ENCODE measurements at regions not wholly inside any gene's neighbourhood (a gene's known extent, or its start where the extent isn't known, plus 50 kb on each side); places are given as distances from the start of the nearest gene placed in this dataset.

DNA sequence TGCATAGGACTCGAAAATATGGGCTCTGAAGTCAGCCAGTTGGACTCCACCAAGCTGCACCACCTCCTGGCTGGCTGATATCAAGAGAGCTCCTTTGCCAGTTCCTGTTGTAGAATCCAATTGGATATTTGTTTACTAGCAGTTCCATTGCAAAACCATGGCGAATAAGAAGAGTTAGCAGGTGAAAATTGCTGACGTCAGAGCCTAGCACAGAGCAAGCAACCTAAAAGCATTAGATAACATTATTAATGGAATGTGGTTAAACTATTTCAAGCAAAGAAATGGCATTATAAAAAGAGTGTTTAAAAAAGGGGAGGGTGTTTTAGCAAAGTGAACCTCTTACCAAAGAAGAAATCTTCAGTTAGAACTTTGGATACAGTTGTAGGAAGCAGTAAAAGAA, 1816.3 kb upstream of the TENM3 start:
- H3K9me3 ChIP-seq (ENCODE audit: severe bottlenecking) = no peaks in the 10 kb centered on the region
- no peak overlapping the region for H3K27ac ChIP-seq (ENCODE audit: poor library complexity, severe bottlenecking)
- DNase-seq (ENCODE audit: low spot score) (no peak), ATAC-seq (ENCODE audit: low read depth) (no peak)
- no peak overlapping the region for H3K4me3 ChIP-seq (ENCODE audit: severe bottlenecking)
- H3K4me1 ChIP-seq (ENCODE audit: insufficient read depth, poor library complexity, severe bottlenecking) = no peaks in the 10 kb centered on the region
- TF ChIP-seq CTCF (IDR thresholded peaks at IDR 0.05; ENCODE audit: poor library complexity, severe bottlenecking) = no peak
- no peaks in the 10 kb centered on the region for H3K36me3 ChIP-seq (ENCODE audit: low read depth)
- no peaks in the 10 kb centered on the region for H3K27me3 ChIP-seq (ENCODE audit: insufficient read depth, poor library complexity, severe bottlenecking)

DNA sequence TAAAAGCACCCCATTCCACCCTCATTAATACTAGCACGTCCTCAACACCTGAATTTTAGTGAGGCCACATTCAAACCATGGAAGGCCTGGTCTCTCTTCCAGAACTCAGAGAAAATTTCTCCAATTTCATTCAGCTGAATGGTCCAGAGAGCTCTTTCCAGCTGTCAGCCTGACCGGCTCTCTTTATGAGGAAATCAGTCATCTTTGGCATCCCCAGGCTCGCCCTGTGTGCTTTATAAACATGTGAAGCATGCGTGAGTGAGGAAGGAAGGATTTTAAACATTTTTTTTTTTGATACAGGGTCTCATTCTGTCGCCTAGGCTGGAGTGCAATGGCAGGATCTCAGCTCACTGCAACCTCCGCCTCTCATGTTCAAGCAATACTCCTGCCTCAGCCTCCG, 1812.9 kb upstream of the TENM3 start:
- peaks cover 6% of the 10 kb centered on the region for H3K4me1 ChIP-seq (ENCODE audit: insufficient read depth, poor library complexity, severe bottlenecking)
- TF ChIP-seq CTCF (IDR thresholded peaks at IDR 0.05; ENCODE audit: poor library complexity, severe bottlenecking) = no peak
- H3K9me3 ChIP-seq (ENCODE audit: severe bottlenecking) = no peaks in the 10 kb centered on the region

GRCh38 chr4:180434131-180434895, 1808.9 kb upstream of the TENM3 start:
- Histone ChIP-seq H3K27me3 (ENCODE audit: insufficient read depth, poor library complexity, severe bottlenecking) (no peaks in the 10 kb centered on the region), H3K9me3 (ENCODE audit: severe bottlenecking) (no peaks in the 10 kb centered on the region), H3K36me3 (ENCODE audit: low read depth) (no peaks in the 10 kb centered on the region), H3K4me1 (ENCODE audit: insufficient read depth, poor library complexity, severe bottlenecking) (peaks cover 6% of the 10 kb centered on the region), H3K27ac (ENCODE audit: poor library complexity, severe bottlenecking) (no peak overlapping the region), H3K4me3 (ENCODE audit: severe bottlenecking) (no peak overlapping the region)
- DNase-seq (ENCODE audit: low spot score) (no peak), ATAC-seq (ENCODE audit: low read depth) (peak; percentile 45; the same call in 1 of the 3 replicates)
- no peak for TF ChIP-seq CTCF (IDR thresholded peaks at IDR 0.05; ENCODE audit: poor library complexity, severe bottlenecking)

More for the DNA sequence above, 1812.9 kb upstream of the TENM3 start:
- Histone ChIP-seq H3K36me3 (ENCODE audit: low read depth) (no peaks in the 10 kb centered on the region), H3K27me3 (ENCODE audit: insufficient read depth, poor library complexity, severe bottlenecking) (no peaks in the 10 kb centered on the region), H3K27ac (ENCODE audit: poor library complexity, severe bottlenecking) (no peak overlapping the region), H3K4me3 (ENCODE audit: severe bottlenecking) (no peak overlapping the region)
- ATAC-seq (ENCODE audit: low read depth) = no peak
- DNase-seq (ENCODE audit: low spot score) = no peak

DNA sequence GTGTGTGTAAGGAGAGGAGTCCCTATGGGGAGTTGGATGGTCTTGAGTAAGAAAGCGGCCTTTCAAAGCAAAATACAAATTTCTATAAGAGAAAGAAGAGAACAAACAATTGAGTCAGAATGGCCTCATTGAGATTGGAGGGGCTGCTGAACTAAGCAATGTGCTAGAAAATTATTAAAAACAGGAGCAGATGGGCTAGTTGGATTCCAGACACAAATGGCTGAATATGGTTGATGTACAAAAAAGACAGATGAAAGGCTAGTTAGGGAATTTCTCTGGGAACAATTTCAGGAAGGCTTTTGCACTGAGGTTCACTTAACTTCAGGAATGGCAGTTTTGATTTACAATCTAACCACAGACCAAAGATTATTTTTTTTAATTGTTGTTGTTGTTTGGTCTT, 1806.8 kb upstream of the TENM3 start:
- Histone ChIP-seq H3K27ac (ENCODE audit: poor library complexity, severe bottlenecking) (no peak overlapping the region), H3K4me3 (ENCODE audit: severe bottlenecking) (no peak overlapping the region), H3K27me3 (ENCODE audit: insufficient read depth, poor library complexity, severe bottlenecking) (no peaks in the 10 kb centered on the region), H3K36me3 (ENCODE audit: low read depth) (no peaks in the 10 kb centered on the region), H3K4me1 (ENCODE audit: insufficient read depth, poor library complexity, severe bottlenecking) (peaks cover 6% of the 10 kb centered on the region), H3K9me3 (ENCODE audit: severe bottlenecking) (no peaks in the 10 kb centered on the region)
- no peak for TF ChIP-seq CTCF (IDR thresholded peaks at IDR 0.05; ENCODE audit: poor library complexity, severe bottlenecking)
- ATAC-seq (ENCODE audit: low read depth) (no peak), DNase-seq (ENCODE audit: low spot score) (no peak)

DNA sequence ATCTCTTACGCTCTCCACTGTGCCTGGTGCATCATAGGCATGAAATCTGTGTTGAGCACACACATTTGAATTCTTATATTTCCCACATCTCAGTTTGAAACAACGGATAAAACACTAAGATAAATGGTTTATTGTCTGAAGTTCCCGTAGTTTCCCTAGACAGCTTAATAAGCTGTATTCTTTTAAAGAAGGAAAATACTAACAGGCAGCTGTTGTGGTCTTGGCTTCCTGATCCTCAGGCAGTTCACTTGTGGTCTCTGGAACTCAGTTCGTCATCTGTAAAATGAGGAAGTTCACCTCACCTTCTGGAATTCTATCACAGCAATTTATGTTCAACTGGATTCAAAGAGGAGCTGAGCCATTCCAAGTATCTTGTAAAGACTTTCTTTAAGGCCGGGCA, 1805.6 kb upstream of the TENM3 start:
- DNase-seq (ENCODE audit: low spot score) (no peak), ATAC-seq (ENCODE audit: low read depth) (no peak)
- Histone ChIP-seq H3K27me3 (ENCODE audit: insufficient read depth, poor library complexity, severe bottlenecking) (no peaks in the 10 kb centered on the region), H3K36me3 (ENCODE audit: low read depth) (no peaks in the 10 kb centered on the region), H3K4me3 (ENCODE audit: severe bottlenecking) (no peak overlapping the region), H3K4me1 (ENCODE audit: insufficient read depth, poor library complexity, severe bottlenecking) (peaks cover 6% of the 10 kb centered on the region), H3K27ac (ENCODE audit: poor library complexity, severe bottlenecking) (no peak overlapping the region), H3K9me3 (ENCODE audit: severe bottlenecking) (no peaks in the 10 kb centered on the region)
- no peak for TF ChIP-seq CTCF (IDR thresholded peaks at IDR 0.05; ENCODE audit: poor library complexity, severe bottlenecking)

All from RWPE2 (cell line).